ES-I3 (cell line): ENCODE measurements at regions not wholly inside any gene's neighbourhood (a gene's known extent, or its start where the extent isn't known, plus 50 kb on each side); places are given as distances from the start of the nearest gene placed in this dataset.

Experiments used
- H3K36me3 ChIP-seq: 2 replicates; pipeline ENCODE4 v1.6.1; 2013; ENCODE audit warnings: mild to moderate bottlenecking, low read length, control low read depth, moderate library complexity; ENCODE audit not compliant: insufficient read depth
- H3K4me1 ChIP-seq: 2 replicates; pipeline ENCODE4 v1.6.1; 2013; ENCODE audit warnings: mild to moderate bottlenecking, control low read depth, low read length; ENCODE audit not compliant: insufficient read depth
- H3K9ac ChIP-seq: 2 replicates; pipeline ENCODE4 v1.6.1; 2013; ENCODE audit warnings: low read depth, mild to moderate bottlenecking, low read length, moderate library complexity
- H3K9me3 ChIP-seq: 2 replicates; pipeline ENCODE4 v1.6.1; 2013; ENCODE audit warnings: mild to moderate bottlenecking, low read length, moderate library complexity; ENCODE audit not compliant: control insufficient read depth, insufficient read depth

DNA sequence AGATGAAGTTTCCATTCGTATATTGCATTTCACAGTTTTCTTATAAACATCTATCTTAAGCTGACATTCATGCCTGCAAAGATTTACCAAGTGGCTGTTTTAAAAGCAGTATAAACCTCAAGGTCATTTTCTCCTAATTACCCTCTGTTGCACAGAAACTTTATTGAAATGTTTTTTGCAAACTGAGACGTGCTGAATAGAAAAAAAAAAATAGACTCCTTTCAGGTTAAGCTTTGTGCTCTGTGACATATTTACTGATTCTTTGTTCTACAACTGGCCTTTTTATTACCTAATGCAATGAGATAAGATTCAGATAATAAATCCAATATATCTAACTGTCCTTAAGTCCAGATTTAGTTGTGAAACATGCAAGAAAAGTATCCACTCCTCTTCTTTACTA lies 938.7 kb downstream of the DSC3 start:
- Histone ChIP-seq H3K36me3 (no peaks in the 10 kb centered on the region), H3K4me1 (no peaks in the 10 kb centered on the region), H3K9ac (no peak overlapping the region), H3K9me3 (no peaks in the 10 kb centered on the region)

DNA sequence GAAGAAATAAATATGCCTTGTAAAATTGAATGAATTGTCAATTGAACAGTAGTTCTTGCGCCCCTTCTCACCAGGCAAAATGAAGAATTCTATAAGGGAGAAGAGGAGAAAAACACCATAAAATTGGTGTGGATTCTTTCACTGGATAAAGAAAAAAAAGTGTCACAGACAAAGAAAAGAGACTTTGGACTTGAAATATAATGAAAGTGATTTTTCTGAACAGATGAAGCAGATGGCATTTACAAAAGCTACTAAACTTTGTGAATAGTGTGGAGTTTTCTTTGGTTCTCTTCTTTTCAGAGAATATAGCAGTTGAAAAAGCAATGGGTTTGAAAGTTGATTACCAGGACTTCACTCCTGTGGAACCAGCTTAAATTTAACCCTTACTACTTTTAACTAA lies 945.7 kb downstream of the DSC3 start:
- Histone ChIP-seq H3K9ac (no peak overlapping the region), H3K9me3 (no peaks in the 10 kb centered on the region), H3K4me1 (peaks cover 4% of the 10 kb centered on the region; the same call in 1 of the 2 replicates)

DNA sequence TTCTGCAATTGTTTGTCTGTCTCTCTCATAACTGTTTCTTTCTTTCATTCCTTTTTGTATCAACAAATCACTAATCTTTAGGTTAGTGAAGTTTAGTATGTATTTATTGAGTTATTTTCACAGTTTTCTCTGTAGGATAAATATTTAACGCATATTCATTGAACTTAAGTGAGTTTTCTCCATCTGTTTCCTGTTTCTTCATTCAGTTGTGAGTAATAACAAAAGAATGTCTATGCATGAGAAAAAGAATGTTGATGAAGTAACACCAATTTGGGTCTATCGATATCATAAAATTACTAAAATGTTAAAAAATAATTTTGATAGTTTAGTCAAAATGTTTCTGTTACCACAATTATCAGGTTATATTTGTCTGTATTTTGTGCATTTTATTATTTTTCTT lies 948.0 kb downstream of the DSC3 start:
- Histone ChIP-seq H3K9ac (no peak overlapping the region), H3K4me1 (peaks cover 4% of the 10 kb centered on the region; the same call in 1 of the 2 replicates), H3K9me3 (no peaks in the 10 kb centered on the region)

More for the DNA sequence above, 945.7 kb downstream of the DSC3 start:
- H3K36me3 ChIP-seq, result no peaks in the 10 kb centered on the region

DNA sequence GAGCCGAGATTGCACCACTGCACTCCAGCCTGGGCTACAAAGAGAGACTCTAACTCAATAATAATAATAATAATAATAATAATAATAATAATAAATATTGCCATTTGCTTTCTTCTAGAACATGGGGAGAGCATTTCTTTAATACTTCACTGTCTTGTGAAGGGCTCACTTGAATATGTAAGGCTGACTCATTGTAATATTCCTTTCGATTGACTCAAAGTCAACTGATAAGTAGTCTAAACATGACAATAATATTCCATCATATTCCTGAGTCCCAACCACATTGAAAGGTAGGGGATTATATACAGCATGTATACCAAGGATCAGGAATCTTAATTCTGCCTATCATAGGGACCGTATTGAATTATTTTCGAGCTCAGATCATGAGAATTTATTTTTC lies 949.2 kb downstream of the DSC3 start:
- H3K36me3 ChIP-seq, result no peaks in the 10 kb centered on the region
- no peak overlapping the region for H3K9ac ChIP-seq
- peaks cover 4% of the 10 kb centered on the region; the same call in 1 of the 2 replicates for H3K4me1 ChIP-seq
- H3K9me3 ChIP-seq, result no peaks in the 10 kb centered on the region

More for the DNA sequence above, 948.0 kb downstream of the DSC3 start:
- H3K36me3 ChIP-seq, result no peaks in the 10 kb centered on the region

DNA sequence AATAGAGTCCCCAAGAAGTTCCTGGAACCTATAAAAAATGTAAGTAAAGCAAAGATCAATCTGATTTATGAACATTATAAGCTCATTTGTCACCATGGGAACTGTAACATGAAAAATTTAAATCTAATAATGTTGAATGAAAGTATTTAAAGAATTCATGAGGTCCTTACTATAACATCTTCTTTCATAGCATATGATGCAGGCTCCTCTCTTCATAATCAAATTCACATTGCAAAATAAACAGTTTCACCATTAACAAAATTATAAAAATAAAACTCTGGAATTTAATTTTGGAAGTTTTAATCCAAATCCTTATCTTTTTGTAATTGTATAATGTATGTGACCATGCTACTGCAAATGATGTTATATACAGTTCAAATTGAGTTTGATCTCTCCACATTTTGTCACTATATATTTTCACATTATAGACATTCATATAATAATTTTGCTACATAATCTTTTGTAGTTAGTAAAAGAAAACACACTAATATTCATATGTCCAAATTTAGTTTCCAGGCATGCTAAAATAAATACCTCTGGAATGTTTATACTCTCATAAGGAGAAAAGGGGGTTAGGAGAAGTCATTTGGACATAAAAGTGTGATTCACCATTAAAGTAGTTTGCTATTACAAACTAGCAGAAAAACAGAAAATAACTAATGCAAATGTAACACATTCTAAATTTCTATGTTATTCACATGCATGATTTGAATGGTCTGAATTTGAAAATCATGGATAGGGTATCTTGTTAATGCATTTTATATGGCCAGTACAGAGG lies 954.1 kb downstream of the DSC3 start:
- Histone ChIP-seq H3K9ac (no peak overlapping the region), H3K4me1 (no peaks in the 10 kb centered on the region), H3K36me3 (no peaks in the 10 kb centered on the region), H3K9me3 (no peaks in the 10 kb centered on the region)

DNA sequence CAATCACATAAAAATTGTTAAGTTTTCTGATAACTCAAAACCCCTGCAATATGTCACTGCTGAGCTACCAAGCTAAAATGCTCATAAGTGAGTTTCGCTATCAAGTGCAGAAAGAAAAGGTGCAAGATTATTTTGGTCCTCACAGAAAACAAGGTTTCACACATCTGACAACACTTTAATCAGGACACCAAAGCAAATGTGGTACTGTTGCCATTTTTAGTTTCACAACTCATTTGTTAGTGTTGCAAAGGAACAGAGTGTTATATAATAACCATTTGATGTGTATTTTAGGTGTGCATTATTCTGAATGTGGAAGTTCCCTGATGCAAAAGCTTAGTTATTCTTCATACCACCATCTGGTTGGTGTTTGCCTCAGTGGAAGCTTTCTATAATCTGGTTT lies 956.2 kb downstream of the DSC3 start:
- Histone ChIP-seq H3K9ac (no peak overlapping the region), H3K4me1 (no peaks in the 10 kb centered on the region), H3K9me3 (0 out of 2 replicates have a peak, but pooled peaks cover 3% of the 10 kb centered on the region), H3K36me3 (no peaks in the 10 kb centered on the region)

DNA sequence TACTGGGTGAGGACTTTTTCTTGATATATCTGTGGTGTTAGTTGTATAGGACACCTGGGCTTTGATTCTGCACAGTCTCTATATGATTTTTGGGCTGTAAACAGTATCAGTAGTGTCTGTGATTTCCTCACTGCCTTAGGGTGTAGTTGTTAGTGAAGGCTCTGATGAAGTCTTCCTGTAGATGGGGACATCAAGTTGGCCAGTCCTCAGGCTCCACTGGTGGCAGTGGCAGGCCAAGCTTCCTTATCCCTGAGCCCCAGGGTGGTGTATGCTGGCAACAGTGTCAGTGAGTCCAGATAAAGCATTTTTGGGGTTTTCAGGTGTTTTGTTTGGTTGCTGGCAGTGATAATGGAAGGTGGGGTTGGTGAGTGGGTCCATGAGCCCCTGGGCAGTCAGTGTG lies 961.4 kb downstream of the DSC3 start:
- Histone ChIP-seq H3K9ac (no peak overlapping the region), H3K4me1 (no peaks in the 10 kb centered on the region), H3K9me3 (0 out of 2 replicates have a peak, but pooled peaks cover 3% of the 10 kb centered on the region), H3K36me3 (no peaks in the 10 kb centered on the region)

DNA sequence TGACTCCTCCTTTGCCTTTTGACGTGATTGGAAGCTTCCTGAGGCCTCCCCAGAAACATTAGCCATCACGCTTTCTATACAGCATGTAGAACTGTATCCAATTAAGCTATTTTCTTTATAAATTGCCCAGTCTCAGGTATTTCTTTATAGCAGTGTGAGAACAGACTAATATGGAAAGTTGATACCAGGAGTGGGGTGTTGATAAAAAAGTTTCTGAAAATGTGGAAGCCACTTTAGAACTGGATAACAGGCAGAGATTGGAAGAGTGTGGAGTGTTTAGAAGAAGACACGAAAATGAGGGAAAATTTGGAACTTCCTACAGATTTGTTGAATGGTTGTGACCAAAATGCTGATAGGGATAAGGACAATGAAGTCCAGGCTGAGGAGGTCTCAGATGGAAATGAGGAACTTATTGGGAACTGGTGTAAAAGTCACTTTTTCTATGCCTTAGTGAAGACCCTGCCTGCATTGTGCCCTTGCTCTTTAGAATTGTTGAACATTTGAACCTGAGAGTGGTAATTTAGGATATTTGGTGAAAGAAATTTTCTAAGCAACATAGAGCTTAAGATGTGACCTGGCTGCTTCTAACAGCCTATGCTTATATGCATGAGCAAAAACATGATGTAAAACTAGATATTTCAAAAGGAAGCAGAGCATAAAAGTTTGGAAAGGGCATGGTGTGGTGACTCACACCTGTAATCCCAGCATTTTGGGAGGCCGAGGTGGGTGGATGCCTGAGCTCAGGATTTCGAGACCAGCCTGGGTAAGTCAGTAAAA lies 969.7 kb downstream of the DSC3 start:
- no peak overlapping the region for H3K9ac ChIP-seq
- no peaks in the 10 kb centered on the region for H3K4me1 ChIP-seq
- peaks cover 13% of the 10 kb centered on the region for H3K9me3 ChIP-seq
- no peaks in the 10 kb centered on the region for H3K36me3 ChIP-seq

DNA sequence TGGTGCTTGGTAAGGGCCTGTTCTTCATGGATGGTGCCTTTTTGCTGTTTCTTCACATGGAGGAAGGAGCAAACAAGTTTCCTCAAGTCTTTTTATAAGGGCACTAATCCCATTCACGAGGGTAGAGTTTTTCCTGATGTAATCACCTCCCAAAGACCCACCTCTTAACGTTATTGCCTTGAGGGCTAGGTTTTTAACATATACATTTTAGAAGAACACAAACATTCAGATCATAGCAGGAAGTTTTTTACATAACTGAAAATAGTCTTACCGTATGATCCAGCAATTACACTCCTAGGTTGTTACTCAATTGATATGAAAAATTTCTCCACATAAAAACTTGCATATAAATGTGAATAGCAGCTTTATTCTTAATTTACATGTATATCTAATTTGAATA lies 976.3 kb downstream of the DSC3 start:
- no peaks in the 10 kb centered on the region for H3K4me1 ChIP-seq
- no peaks in the 10 kb centered on the region for H3K36me3 ChIP-seq
- H3K9ac ChIP-seq, result no peak overlapping the region
- H3K9me3 ChIP-seq, result 0 out of 2 replicates have a peak, but pooled peaks cover 6% of the 10 kb centered on the region

DNA sequence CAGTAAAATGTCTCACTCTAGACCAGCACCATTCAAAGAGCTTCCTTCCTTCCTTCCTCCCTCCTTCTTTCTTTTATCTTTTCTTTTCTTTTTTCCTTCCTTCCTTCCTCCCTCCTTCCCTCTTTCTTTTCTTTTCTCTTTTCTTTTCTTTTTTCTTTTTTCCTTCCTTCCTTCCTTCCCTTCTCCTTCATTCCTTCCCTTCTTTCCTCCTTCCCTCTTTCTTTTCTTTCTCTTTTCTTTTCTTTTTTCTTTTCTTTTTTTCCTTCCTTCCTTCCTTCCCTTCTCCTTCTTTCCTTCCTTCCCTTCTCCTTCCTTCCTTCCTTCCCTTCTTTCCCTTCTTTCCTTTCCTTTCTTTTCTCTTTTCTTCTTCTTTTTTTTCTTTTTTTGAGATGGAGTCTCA lies 985.1 kb downstream of the DSC3 start:
- Histone ChIP-seq H3K36me3 (no peaks in the 10 kb centered on the region), H3K9me3 (no peaks in the 10 kb centered on the region), H3K4me1 (no peaks in the 10 kb centered on the region), H3K9ac (no peak overlapping the region)

DNA sequence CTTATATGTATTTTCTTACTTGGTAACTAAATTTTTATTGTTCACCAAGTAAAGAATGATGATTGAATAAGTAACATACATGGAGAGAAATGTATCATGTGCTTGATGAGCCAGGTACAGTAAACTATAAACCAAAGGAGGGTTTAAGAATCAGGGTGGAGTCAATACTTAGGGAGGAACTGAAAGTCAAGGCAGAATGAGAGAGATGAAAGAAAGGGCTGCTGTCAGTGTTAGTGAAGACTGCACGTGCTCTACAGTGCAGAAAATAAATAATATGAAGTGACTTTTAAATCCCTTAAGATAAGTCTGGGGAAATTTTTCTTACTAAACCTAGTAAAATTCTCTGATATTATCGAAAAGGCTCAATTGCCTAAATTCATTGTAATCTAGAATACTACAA lies 986.0 kb downstream of the DSC3 start:
- Histone ChIP-seq H3K4me1 (no peaks in the 10 kb centered on the region), H3K9ac (no peak overlapping the region), H3K9me3 (no peaks in the 10 kb centered on the region), H3K36me3 (no peaks in the 10 kb centered on the region)

DNA sequence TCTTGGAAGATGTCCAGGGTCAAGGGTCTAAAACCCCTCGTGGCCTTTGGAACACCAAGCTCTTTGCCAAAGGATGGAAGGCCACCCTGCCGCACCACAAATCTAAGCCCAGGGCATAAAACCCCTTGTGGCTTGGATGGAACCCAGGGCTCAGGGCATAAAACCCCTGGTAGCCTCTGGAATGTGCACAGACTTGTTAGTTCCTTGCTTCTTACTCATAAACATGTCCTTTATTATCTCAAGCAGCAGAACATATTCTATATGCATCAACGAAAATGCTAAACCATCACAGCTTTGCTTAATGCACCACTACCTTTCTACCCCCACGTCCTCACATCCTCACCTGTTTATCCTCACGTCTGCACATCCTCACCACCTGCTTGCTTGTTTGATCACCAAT lies 998.0 kb downstream of the DSC3 start:
- Histone ChIP-seq H3K9me3 (no peaks in the 10 kb centered on the region), H3K36me3 (no peaks in the 10 kb centered on the region), H3K9ac (no peak overlapping the region), H3K4me1 (no peaks in the 10 kb centered on the region)

DNA sequence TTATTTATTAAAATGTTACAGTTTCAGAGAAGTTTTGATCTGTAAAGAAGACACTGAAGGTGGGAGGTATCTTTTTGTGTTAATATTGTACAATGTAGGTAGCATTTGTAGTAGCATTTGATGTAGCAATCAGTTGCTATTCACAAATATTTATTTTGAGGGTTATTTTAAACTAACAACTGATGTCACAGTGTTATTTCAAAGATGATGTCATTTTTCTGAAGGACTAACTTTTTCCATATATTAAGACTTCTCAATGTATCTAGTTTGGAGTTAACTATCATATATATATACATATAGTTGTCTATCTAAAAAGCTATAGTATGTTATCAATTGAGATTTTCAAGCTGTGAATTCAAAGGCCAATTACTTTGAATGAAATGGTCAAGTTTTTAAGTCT lies 1003.3 kb downstream of the DSC3 start:
- Histone ChIP-seq H3K36me3 (no peaks in the 10 kb centered on the region), H3K9ac (no peak overlapping the region), H3K9me3 (peaks cover 6% of the 10 kb centered on the region; the same call in 1 of the 2 replicates), H3K4me1 (no peaks in the 10 kb centered on the region)

DNA sequence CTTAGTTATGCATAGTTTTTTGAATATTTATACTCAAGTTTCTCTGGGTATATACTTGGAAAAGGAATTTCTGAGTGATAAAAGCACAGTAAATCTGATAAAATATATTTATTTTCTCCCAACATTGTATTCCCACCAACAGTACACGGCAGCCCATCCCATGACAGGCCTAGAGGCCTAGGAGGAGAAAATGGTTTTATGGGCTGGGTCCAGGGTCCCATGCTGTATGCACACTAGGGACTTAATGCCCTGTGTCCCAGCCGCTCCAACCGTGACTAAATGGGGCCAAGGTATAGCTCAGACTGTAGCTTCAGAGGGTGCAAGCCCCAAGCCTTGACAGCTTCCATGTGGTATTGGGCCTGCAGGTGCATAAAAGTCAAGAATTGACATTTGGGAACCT lies 1007.7 kb downstream of the DSC3 start:
- H3K9me3 ChIP-seq, result peaks cover 6% of the 10 kb centered on the region; the same call in 1 of the 2 replicates
- H3K4me1 ChIP-seq, result no peaks in the 10 kb centered on the region
- H3K36me3 ChIP-seq, result no peaks in the 10 kb centered on the region
- H3K9ac ChIP-seq, result no peak overlapping the region

DNA sequence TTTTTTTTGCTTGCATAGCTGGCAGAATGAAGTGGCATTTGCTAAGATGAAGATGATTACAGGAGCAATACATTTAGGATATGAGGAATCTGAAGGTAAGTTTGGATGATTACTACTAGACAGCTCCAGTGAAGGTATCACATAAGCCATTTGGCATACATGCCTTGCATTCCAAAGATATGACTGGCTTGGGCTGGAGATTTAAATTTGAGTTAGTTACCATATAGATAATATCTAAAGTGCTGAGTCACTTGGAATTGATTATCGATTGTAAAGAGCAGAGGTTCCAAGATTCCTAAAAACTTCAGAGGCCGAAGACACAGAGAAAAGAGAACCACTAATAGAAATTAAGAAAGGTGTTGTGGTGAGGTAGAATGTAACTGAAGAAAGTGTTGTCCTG lies 1026.4 kb downstream of the DSC3 start:
- Histone ChIP-seq H3K4me1 (peaks cover 11% of the 10 kb centered on the region; the same call in 1 of the 2 replicates), H3K9ac (no peak overlapping the region), H3K9me3 (no peaks in the 10 kb centered on the region), H3K36me3 (no peaks in the 10 kb centered on the region)
